Activated T-helper 1 cell treated with Interleukin-2 at 50 U/mL for 16 hours (primary cell): ENCODE measurements at regions not wholly inside any gene's neighbourhood (a gene's known extent, or its start where the extent isn't known, plus 50 kb on each side); places are given as distances from the start of the nearest gene placed in this dataset.
"Not testable (repeated sequence)": the region's sequence is repeated elsewhere in the genome, so short reads cannot be mapped to it uniquely, and the experiment has no call there.

Source experiments
- DNase-seq: peaks from one replicate; pipeline ENCODE4 v3.0.0-alpha.2; 2020; ENCODE audit warnings: low read depth

DNA sequence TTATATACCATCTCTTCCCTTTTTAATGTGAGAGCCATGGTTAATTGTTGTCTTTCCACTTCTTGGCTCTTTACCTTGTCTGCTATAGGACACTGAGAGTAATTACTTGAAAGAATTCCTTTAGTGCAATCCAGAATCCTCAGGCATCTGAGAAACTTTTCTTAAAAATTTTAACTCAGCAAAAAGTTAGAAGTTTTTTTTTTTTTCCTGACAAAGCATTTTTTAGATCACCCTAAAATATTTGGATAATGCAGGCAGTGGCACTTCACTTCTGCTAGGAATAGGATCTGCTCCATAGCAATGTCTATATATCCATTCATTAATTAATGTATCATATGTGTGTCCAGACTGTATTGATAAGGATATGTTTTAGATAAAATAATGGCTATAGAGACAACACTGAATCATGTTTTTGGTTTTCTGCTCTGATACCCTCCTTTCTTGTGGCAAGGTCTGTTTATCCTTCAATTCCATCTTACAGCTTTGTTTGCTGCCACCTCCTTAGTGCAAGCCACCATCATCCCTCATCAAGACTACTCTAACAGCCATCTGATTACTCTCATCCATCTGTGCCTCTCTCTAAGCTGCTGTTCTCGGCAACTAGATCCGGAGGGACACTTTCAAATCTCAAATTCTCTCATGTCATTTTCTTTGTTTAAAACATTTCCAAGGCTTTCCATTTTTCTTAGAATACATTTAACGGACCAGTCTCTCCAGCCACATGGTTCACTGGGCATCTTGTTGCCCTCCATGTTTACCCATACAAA is 563.5 kb downstream of the EDEM1 start:
- no peak for DNase-seq

- no peak for DNase-seq
Observed at GRCh38 chr3:5754602-5755001, 567.1 kb downstream of the EDEM1 start.

GRCh38 chr3:5756443-5756842 is 568.9 kb downstream of the EDEM1 start:
- no peak for DNase-seq

DNA sequence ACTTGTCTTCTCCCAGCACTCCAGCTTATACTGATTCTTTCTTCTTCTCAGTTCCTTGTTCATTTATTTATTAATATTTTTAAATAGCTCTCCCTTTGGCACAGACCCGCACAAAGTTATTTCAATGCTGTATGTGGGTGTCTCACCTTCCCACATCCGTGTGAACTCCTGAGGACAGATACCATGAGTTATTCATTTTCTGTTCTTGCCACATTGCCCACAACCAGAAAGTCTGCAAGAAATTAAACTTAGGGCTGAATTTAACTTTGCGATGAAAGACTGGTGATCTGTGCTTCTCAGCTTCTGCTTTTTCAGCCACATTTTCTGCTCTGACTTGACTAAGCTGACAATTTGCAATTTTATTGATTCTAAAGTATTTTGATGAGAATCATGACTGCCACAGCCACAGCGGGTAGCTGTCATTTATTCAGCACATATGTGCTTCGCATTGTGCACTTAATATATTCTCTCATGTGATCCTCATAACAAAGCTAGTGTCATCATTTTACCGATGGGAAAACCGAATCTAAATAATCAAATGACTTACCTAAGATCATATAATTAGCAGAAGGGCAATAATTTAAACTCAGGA is 569.8 kb downstream of the EDEM1 start:
- DNase-seq = no peak

DNA sequence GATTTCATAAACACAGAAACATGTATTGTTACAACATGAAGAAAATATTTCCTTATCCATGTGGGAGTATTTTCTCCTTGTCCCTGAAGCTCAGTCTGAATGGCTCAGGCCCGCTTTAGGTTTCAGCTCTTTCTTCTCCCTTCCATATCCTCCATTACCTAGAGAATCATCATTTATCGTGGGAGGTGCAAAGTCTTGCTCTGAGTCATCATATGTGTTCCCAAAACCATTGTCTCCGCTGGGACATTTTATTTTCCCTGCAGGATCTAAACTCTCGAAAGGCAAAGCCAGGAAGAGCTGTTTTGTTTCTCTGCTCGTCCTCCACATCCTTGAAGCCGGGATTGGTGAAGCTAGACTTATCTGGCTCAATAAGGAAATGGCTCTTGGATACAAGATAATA is 571.2 kb downstream of the EDEM1 start:
- DNase-seq = no peak

DNA sequence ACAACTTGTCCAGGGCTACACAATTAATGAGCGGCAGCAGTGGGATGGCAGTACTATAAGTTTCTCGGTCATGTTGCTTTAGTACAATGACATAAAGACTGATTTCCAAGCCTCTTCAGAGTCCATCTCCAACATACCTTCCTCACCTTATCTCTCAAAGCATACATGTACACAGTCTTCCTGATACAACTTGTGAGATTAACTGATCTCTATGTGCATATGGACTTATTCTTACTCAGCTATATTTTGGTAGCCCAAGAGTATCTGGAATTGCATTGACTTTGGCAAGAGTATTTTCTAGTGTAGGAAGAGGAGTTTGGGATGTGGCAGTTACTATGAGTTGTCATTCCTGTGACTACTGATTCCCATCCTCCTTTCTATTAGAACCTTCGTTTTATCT is 575.0 kb downstream of the EDEM1 start:
- DNase-seq = no peak

GRCh38 chr3:5766848-5767247 is 579.3 kb downstream of the EDEM1 start:
- DNase-seq = no peak

GRCh38 chr3:5767304-5767703 is 579.8 kb downstream of the EDEM1 start:
- DNase-seq = no peak

- no peak for DNase-seq
Observed at GRCh38 chr3:5768281-5768945, 580.9 kb downstream of the EDEM1 start.

DNA sequence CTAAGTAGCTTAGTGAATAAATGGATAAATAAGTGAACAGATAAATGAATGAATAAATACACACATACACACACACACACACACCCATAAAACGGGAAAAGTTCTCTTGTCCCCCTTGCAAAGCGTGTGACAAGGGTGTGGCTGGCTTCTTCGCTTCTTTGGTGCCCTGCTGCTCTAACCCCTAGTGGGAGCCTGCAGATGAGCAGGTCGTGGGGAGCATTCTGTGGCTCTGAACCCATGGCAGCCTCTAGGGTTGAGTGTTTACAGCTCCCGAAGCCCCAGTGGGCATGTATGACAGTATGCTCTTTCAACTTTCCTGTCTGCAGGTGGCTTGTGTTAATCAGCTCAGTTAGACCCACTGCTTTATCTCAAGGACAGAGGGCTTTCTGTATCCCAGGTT is 582.3 kb downstream of the EDEM1 start:
- DNase-seq = no peak

DNA sequence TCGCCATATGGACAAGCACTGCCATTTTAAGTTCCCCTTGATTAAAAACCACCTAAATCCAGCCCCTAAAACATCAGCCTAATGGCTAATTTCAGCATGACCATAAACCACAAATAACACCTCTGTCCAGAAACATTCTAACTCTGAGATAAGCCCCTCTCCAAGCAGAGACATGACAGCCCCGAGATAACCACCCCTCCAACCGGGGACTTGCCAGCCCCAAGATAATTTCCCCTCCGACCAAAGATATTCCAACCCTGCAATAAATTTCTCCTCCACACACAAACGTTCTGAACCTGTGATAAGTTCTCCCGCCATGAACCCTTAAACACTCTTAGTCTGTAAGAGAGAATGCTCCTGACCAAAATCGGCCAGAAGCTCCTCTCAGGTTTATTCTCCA is 586.8 kb downstream of the EDEM1 start:
- DNase-seq = no peak

- not testable (repeated sequence) for DNase-seq
Observed at GRCh38 chr3:5775100-5775499, 587.6 kb downstream of the EDEM1 start.

- no peak for DNase-seq
Observed at GRCh38 chr3:5784690-5785089, 597.2 kb downstream of the EDEM1 start.

DNA sequence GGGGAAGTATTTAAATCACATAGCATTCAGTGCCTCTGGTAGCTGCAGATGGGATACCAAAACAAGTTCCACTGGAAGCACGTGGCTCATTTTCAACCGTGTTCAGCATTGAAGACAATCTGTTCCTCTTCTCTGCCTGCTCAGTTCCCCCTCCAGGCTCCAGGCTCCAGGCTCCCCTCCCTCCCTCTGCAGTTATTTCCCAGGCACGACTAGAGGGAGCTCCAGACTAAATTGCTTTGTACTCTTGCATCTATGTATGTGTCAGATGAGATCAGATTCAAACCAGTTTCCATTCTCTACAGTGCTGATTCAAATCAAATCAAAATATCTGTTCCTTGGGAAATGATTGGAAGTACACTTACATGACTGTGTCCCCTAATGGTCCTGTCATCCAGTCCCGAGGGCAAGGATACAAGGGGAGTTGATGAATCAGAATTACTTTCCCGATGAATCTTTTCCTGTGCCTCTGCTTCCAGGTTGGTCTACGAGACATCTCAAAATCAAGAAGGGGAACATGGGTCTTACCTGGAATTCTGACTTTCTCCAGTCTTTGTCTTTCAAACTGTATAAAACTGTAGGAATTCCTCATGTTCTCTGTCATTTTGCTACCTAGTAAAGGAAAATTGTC is 600.5 kb downstream of the EDEM1 start:
- no peak for DNase-seq

GRCh38 chr3:5788496-5788895 is 601.0 kb downstream of the EDEM1 start:
- DNase-seq = no peak

- DNase-seq = no peak
Observed at GRCh38 chr3:5791558-5791957, 604.1 kb downstream of the EDEM1 start.

DNA sequence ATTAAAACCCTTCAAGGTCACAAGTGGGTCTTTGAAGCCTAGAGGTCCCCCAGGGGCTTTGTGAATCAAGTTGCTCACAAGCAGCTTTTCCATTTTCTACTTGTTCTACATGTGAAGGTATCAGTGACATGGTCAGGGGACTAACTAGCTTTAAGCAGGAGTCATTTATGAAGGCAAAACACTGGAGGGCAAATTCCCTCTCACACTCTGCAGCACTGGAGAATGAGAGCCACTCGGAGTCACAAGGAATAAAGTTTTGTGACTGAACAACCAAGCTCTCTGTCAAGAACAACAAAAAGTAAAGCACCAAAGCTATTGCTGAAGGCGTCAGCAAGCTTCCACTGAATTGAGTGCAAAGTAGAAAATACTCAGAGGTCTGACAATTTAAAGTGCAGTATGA is 609.0 kb downstream of the EDEM1 start:
- DNase-seq = no peak

DNA sequence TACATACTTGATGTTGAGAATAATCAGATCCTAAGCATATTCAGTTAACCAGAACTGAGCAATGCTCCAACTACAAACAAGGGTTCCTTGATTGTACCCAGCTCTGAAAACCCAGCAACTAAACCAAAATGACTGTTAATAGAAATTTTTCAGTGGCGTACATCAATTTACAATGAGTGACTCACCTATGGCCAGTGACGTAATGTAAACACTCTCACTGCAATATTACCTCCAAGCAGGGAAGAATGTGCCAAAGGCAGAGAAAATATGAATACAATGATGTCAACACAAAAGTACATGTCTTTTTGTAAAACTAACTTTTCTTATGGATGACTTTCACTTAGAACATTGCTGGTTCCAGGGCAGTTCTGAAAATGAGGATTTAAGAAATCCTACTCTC is 611.3 kb downstream of the EDEM1 start:
- DNase-seq = no peak

- no peak for DNase-seq
Observed at GRCh38 chr3:5799398-5799797, 611.9 kb downstream of the EDEM1 start.

GRCh38 chr3:5800965-5801364 is 613.5 kb downstream of the EDEM1 start:
- no peak for DNase-seq

GRCh38 chr3:5806192-5806591 is 618.7 kb downstream of the EDEM1 start:
- no peak for DNase-seq

- no peak for DNase-seq
Observed at GRCh38 chr3:5809586-5810246, 622.2 kb downstream of the EDEM1 start.
